HK-2 (cell line): ENCODE measurements at regions not wholly inside any gene's neighbourhood (a gene's known extent, or its start where the extent isn't known, plus 50 kb on each side); places are given as distances from the start of the nearest gene placed in this dataset.

Source experiments
- DNase-seq: peaks from one replicate; pipeline ENCODE4 v3.0.0-alpha.2; 2018; ENCODE audit not compliant: unreplicated experiment

DNA sequence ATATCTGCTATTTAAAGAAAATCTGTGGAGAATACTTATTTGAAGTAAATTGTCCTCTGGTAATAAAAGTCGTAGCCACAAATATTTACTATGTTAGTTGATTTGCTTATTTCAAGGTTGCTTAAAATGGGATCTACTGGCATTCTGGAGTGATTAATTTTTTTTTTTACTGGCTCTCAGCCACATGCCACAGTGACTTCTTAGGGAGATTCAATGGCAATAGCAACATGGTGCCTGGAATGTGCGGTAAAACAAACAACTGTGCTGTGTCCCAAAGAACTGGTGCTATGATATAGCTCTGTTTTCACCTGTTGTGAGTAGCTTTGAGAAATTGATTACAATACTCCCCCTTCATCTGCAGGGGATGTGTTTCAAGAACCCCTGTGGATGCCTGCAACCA lies 324.3 kb downstream of the GPAT3 start:
- DNase-seq: no peak

DNA sequence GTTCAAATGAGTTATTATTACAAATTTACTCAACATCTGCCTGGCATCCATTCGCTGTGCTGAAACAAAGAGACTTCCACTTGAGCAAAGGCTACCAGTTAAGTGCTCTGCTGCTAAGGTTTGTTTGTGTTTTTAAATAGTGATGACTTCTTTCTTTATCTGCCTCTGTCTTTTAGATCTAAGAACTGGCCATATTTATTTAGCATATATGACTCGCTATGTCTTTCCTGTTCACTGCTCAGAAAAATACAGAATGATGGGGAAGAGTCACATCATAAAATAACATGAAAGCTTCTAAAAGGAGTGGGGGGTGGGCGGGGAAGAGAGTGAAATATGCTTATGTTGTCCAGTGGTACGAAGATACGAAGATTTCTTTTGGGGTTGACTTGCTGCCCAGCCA lies 322.2 kb downstream of the GPAT3 start:
- no peak for DNase-seq

DNA sequence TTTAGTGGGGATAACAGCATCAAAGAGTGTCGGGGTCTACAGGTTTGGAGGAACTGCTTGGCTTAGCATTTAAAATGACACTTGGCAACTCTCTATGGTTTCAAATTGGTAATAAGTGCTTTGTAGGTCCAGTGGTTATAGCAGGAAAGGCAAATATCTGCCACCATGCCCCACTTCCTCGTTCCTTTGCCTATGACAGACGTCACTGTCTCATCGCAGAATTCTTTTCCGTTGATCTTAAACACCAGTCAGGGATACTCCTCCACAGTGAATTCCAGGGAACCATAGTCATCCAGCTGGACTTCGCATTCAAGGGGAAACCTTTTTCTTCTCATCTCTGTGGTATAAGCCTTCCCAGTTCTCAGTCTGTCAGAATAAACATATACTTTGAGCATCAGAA lies 319.1 kb downstream of the GPAT3 start:
- DNase-seq: peak; percentile 74

DNA sequence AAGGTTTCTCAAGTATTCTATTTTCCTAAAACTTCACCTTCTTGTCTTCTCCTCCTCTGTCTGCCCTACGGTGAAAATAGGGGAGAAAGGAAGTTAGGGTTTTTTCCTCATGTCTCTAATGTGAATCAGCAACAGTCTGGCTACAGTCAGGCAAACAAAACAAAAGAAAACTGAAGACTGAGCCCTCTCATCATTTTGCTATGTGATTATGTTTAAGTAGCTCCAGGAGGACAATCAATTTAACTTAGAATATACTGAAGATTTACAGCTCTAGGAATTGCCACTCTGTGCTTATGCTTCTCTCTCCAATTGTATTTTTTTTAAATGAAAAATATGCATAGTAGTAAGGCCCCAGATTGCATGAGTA lies 316.2 kb downstream of the GPAT3 start:
- DNase-seq: no peak

DNA sequence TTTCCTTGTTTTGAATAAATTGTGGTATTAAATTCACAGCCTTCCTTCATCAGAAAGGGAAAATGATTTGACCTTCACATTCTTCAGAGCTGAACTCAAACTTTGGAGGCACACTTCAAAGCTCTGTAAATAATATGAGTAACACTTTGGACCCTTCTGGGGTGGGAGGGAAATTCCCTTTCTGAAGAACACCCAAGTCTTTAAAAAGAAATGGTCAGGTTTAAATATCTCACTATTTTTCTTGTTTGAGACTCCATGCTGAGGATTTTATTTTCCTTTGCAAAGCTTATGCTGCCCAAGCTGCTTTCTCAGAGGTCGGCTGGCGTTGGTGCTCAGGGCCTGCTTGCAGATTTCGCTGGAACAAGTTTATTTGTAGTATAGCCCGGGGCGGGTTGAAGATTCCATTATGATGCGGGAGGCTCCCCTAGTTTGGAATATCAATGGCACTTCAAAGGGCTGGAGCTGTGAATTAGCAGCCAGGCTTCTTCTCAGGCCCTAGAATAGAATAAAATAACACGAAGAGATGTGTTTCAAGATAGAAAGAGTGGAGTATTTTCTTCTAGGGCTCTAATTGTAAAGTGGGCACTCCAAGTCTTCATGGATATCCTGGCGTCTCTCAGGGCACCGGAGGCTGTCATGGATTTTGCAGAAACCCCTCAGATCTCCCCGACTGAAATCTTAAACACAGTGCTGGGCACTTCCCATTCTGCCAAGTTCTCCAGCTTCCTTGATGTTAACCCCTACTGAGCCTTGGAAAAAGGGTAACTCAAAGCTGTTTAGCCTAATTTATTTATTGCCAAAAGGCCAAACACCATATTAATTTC lies 315.6 kb downstream of the GPAT3 start:
- peak; percentile 38 for DNase-seq

DNA sequence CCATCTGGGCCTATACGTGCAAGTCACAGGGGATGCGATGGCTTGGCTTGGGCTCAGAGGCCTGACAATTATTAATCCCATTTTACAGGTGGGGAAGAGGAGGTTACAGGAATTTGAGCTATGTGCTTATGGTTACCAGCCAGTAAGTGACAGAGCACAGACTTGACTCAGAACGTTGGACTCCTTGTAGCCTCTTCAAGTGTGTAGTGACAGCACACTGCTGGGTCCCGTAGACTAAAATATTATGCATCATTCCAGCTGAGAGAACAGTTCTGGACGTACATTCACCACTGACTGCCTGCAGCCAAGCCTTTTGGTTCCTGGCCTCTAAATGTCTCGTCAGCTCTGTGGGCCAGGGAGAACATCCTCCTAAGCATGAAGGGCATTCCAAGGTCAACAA lies 314.5 kb downstream of the GPAT3 start:
- DNase-seq: peak; percentile 79

DNA sequence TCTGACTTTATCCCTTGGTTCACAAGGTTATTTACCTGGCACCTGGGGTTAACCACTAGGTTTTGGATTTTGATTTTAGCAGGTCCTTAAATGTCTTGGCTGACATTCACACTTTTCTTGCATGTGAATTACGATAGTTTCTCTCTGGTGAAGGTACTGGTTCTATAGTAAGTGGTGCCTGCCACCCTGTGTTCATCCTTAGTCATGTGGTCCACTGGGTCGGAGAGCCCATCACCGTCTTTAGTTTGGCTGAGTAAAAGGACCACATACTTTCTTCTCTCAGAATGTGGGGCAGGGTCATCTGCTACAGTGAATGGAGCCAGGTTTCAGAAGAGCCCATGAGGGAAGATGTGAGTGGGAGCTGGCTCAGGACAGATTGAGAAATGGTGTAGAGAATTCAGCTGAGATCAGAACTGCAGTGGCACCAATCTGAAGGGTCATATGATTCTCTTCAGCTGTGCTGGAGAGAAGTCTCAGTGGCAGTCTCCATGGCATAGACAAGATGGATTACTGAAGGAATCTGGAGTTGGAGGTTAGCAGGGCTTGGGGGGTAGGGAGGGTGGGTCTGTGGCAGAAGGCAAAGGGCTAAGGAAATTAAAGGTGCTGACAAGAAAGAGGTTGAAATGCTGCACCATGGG lies 310.4 kb downstream of the GPAT3 start:
- no peak for DNase-seq

DNA sequence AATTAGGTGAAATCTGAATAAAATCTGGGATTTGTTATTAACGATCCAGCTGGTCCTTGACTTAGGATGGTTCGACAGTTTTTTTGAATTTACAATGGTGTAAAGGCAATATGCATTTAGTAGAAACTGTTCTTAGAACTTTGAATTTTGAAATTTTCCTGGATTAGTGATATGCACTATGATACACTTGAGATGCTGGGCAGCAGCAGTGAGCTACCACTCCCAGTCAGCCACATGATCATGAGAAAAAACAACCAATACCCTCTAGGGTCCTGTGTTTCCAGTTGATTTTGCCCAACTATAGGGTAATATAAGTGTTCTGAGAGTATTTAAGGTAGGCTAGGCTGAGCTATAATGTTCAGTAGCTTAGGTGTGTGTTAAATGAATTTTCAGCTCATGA lies 303.7 kb downstream of the GPAT3 start:
- DNase-seq: no peak

DNA sequence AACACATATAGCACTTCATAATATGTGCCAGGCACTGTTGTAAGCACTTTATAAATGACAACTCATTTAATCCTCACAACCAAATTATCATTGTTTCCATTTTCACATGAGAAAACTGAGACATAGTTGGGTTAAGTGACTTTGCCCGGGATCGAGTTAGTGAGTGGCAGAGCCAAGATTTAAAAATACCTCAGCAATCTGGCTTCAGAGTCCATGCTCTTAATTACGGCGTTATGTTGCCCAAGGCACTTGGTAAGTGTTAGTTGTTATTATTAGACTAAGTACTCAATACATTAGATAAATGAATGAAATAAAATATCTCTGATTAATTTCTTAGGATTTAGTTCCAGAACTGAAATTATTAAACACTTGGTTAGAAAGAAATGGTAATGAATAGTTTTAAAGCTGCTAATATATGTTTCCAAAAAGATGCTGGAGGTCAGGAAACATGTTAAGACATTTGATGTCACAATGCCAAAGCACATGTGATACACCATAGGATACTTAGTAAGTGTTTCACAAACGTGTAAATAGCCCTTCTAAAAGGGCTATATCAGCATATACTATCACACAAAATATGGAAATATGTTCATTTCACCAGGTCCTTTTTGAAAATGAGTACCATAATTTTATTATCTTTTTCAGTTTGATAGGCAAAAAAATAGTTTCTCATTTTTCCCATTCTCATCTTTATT lies 301.9 kb downstream of the GPAT3 start:
- no peak for DNase-seq

DNA sequence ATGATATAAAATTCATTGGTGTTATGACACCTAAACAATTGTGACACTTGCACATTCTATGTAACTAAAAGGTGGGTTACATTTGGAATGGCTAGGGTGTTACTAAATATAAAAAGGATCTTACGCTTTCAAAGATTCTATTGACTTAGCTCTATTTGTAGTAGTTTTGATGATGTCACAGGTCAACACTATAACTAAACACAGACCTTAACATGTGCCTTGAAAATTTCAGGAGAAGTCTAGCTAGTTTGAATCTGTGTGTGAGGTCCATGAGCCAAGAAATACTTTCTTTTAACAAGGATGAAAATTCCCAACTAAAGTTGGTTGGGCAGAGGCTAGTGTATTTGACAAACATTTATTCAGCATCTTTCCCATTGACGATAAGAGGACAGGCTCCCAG lies 298.0 kb downstream of the GPAT3 start:
- no peak for DNase-seq

DNA sequence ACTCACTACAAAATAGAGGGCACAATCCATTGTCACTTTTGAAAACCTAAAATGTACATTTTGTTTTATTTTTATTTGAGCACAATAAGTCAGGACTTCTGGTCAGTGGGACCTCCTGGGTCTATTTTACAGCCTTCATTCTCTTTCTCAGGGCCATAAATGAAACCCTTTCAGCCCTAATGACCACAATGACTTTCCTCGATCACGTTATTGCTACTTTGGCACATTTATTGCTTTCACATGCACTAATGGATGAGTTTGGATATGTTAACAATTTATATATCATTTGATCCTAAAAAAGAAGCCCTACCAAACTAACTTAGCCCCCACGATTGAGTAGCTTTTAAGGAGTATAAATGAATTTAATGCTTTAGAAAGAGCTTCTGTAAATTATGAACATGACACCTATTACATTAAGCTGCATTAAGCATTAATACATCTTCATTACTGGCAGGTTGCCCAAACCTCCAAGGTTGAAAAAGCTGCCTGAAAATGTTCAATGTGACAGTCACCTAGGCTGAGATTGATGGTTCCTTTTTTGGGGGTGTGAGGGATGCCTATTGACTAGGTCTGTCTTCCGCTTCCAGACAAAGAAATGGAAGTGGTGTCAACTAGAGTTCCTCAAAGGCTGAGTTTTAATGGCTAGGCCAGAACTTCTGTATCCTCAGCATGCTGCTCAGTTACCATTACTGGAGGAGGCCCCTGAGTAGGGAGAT lies 296.4 kb downstream of the GPAT3 start:
- DNase-seq: no peak

DNA sequence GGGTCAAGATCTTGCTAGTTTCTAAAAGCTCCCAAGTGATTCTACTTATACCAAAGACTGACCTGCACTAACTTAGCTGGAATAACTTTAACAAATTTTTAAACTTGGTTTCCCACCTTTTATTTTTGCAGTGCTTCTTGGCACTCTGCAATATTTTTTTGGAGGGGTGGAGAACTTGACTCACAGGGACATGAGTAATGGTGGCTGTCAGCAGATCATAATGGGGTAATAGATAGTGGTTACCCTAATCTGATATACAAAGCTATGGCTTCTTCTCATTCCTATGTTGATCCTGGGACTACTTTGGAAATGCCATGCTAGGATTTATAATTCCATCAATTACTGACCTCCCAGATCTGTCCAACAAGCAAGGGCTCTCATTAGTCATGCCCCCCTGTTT lies 295.7 kb downstream of the GPAT3 start:
- DNase-seq: no peak

DNA sequence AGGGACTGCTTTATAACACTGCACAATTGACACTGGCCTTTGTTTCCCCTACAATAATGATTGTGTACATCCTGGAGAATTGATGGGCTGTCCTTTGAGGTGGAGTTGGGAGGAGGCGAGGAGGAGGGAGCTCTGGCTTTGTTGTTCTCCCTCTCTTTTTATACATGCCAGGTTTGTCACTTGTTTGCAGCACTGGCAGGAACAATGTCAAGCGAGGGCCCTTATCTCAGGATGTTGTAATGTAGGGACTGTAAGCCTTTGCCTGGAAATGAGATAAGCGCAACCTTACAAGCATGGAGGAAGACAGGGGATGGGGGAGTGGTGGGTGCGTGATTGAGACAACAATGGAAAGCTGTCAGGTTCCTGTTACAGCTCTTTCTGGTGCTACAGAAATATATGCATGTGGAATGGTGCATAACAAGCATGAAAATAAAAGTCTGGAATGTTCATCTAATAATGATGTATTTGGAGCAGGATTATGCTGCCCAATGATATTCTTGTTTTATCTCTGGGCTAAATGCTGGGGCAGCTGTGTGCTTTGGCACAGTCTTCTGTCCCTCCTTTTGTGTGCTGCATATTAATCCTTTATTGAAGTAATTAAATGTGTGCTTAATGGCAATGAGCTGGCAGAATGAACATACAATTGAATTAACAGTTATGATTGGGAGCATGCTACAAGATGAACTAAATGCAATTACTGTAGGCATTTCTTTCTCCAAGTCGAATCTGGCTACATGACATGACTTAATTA lies 294.4 kb downstream of the GPAT3 start:
- no peak for DNase-seq

DNA sequence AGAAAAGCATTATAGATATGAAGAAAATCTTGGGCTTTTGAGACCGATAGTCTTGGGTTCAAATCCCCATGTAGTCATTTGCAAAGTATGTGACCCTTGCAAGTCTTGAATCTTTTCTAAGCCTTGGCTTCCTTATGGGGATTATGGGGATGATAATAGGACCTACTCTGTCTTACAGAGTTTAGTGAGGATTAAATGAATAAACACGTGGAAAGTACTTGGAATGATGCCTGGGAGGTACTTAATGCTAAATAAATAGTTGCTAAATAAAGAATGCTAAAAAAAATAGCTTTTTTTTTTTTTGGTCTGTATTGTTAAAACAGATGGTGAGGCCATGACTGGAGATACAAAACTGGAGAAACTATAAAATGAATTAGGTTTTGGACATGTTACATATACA lies 292.7 kb downstream of the GPAT3 start:
- DNase-seq: no peak

DNA sequence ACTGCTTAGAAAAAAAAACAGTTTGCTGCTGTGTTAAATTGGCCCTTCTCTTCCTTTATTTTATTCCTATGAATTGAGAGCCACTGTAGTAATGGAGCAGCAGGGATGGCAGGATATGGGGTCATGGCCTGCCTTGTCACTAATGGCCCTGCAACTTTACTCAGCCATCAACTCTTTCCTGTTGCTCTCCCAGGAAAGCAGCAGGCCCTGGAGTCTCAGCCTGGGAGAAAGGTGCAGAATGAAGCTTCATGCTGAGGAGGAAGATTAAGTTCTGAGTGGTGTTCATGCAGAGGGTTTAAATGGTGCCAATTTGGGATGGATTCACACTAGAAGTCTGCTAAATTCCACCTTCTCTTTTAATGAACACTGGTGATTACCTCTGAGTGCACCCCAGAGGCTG lies 285.6 kb downstream of the GPAT3 start:
- no peak for DNase-seq

DNA sequence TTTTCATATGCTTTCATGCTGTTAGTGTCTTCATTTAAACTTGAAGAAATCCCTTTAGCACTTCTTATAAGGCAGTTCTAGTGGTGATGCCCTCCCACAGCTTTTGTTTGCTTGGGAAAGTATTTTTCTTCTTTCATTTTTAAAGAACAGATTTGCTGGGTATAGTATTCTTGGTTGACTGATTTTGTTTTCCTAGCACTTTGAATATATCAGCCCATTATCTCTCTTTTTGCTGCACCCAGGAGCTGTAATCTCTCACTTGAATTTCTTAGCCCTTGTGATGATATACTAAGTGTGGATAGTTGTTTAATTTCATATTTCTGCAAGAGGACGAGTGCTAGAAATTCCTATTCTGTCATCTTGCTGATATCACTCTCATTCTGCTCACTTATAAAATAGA lies 283.7 kb downstream of the GPAT3 start:
- no peak for DNase-seq

DNA sequence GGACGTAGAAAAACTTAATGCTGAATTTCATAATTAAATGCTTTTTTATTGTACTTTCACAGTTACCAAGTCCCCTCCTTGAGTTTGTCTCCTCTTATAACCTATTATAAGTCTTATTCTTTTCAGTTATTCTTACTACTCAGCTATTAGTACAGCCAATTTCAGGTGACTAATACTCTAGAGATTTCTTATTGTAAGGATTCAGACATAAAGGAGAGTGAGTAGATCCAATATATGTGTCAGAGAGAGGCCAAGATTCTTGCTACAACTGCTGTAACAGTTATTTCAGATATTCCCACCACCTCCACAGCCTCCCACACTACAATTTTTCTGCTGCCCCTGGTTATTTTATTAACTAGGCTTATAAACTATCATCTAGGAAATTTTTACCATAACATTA lies 274.5 kb downstream of the GPAT3 start:
- DNase-seq: no peak

DNA sequence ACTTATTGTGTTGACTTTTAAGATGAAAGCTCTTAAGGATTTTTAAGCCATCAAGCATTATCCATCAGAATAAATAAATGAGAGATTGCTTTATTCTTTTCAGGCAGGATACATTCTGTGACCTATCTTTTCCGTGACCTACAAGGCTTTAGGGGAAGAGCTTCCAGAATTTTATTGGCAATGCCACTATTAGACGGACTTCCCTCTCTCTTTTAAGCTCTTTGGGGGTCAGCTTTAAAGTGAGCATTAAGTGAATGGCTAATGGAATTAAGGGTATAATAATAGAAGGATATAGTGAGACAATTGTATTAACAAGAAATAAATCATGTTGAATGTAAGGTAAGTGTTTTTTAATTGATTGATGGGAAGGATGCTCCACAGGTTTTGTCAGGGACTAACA lies 273.7 kb downstream of the GPAT3 start:
- no peak for DNase-seq

DNA sequence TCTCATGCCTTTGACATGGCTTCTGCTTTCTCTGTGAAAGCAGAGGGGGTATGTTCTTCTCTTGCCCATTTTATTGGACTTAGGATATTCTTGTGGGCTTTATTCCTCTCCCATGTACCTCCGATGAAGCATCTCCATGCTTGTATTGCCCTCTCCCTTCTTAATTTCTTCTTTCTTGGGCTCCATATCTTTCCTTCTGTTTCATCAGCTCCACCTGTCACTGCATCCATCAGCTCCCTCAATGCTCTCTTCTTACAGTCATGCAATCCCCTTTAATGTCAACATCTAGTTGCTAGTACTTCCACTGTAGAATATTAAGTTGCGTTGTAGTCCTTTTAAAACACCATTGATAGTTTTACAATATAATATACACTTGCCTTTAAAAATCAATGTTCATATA lies 257.6 kb downstream of the GPAT3 start:
- DNase-seq: no peak

DNA sequence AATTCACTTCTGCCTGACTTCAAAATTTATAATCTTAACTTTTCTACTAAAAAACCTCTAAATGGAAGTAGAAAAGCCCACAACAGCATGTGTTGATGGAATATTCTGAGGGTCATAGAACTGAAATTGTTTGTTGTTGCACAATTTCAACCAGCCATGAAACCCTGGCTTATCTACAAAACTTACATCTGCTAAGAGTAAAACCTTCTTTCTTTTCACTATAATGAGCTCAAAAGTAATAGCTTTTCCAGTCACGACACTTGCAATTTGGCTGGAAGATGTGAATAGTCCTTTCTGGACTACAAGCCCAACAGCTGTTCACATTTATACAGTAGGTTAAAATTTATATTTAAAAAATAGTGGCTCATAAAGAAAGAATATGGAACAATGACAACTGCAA lies 250.0 kb downstream of the GPAT3 start:
- DNase-seq: no peak

DNA sequence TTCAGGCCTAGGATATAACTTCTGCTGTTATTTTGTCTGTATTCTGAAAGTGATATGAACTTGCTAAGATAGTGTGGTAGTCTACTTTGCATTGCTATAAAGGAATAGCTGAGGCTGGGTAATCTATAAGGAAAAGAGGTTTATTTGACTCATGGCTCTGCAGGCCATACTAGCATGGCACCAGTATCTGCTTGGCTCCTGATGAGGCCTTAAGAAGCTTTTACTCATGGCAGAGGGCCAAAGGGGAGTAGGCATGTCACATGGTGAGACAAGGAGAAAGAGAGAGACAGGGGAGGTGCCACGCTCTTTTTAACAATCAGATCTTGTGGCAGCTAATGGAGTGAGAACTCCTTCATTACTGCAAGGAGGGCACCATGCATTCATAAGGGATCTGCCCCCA lies 247.3 kb downstream of the GPAT3 start:
- DNase-seq: no peak

DNA sequence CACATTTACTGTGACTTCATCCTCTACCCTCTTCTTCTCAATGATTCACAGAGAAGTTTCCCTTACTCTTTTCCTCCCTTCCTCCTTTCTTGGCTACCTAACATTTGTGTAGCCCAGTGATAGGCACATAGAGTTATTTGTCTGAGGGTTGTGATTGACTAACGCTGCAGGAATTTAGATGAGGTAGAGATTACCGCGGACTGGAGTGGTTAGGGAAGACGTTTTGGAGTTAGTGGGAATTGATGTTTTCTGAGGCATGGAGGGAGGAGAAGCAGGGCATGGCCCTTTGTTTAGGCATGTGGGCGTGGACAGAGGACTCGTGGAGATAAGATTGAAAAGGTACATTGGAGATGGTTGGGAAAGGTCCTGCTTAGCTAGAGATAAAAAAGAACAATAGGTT lies 246.7 kb downstream of the GPAT3 start:
- no peak for DNase-seq
